ENCODE measurements at regions not wholly inside any gene's neighbourhood (a gene's known extent, or its start where the extent isn't known, plus 50 kb on each side); places are given as distances from the start of the nearest gene placed in this dataset.

GRCh38 chr12:114302117-114302516 lies 103.8 kb downstream of the TBX5 start:
- Histone ChIP-seq H3K9me1 (ENCODE audit: control insufficient read depth, insufficient read depth, low read length) (no peaks in the 10 kb centered on the region), H2AFZ (ENCODE audit: low read depth, low read length) (no peak overlapping the region), H3K27me3 (ENCODE audit: control insufficient read depth in 2 of 2, insufficient read depth in 2 of 2, low read length in 2 of 2) (no peaks in the 10 kb centered on the region; a peak in 1 of 5 replicates), H3K36me3 (ENCODE audit: control insufficient read depth, insufficient read depth, low read length) (no peaks in the 10 kb centered on the region), H4K20me1 (replicated peaks; ENCODE audit: control insufficient read depth, insufficient read depth, low read length) (no peaks in the 10 kb centered on the region), H3K79me2 (ENCODE audit: control insufficient read depth, insufficient read depth, low read length) (no peaks in the 10 kb centered on the region), H3K4me2 (ENCODE audit: insufficient read depth, low read length) (no peak overlapping the region), H3K9me3 (replicated peaks; ENCODE audit: control insufficient read depth, insufficient read depth, low read depth, low read length) (no peaks in the 10 kb centered on the region), H3K9ac (ENCODE audit: insufficient read depth in 1 of 2, low read depth in 2 of 2, low read length in 2 of 2) (no peak overlapping the region), H3K27ac (ENCODE audit: extremely low read depth, low read depth, low read length) (no peak overlapping the region), H3K4me1 (replicated peaks in 1 of 2; ENCODE audit: control insufficient read depth in 2 of 2, insufficient read depth in 2 of 2, low read length in 2 of 2) (no peaks in the 10 kb centered on the region), H3K4me3 (no peak overlapping the region)
- ChIA-PET CTCF (ENCODE audit: low intra/inter-chr PET ratio) (no interaction called here), POLR2A (interaction anchor here (0.8 to 1.8 kb wide), 2 partner anchors 12 to 273 kb away, joined by 3 to 5 read pairs; no protein-coding TSS in a partner anchor)
- TF ChIP-seq ZNF696 (CRISPR knock-in tag; conservative IDR thresholded peaks at IDR 0.05): no peak
- TF ChIP-seq ZNF282 (CRISPR knock-in tag; IDR thresholded peaks at IDR 0.05): no peak
- TF ChIP-seq CBX1 (IDR thresholded peaks at IDR 0.05; ENCODE audit: low read depth): no peak
- no peak for TF ChIP-seq JUND (IDR thresholded peaks at IDR 0.05; ENCODE audit: borderline replicate concordance, low read depth, low read length)
- TF ChIP-seq JUND (tag; IDR thresholded peaks at IDR 0.05; ENCODE audit: borderline replicate concordance, low read depth, low read length): no peak
- no peak for TF ChIP-seq CSDE1 (IDR thresholded peaks at IDR 0.05)
- no peak for TF ChIP-seq MCM2 (IDR thresholded peaks at IDR 0.05; ENCODE audit: low read depth)
- no peak for TF ChIP-seq NONO (IDR thresholded peaks at IDR 0.05; ENCODE audit: low read depth in 2 of 2, low read length in 1 of 2)
- TF ChIP-seq TFAM (CRISPR knock-in tag; conservative IDR thresholded peaks at IDR 0.05): no peak
- BruUV-seq (replicated peaks): no TSS peak
- ATAC-seq: no peak
- no peak for FAIRE-seq
- DNase-seq (ENCODE audit: extremely low read depth in 1 of 4, low spot score in 3 of 4): no peak
- 0% methylated on average over 8 of the region's 8 CpGs for WGBS (ENCODE audit: insufficient coverage, low coverage, missing lambda C conversion rate)
- in situ Hi-C loops (cut with MboI) (no loop called here), intact Hi-C loops (cut with micrococcal nuclease) (no loop called here)
